IgD-negative memory B cell (primary cell): ENCODE measurements at regions not wholly inside any gene's neighbourhood (a gene's known extent, or its start where the extent isn't known, plus 50 kb on each side); places are given as distances from the start of the nearest gene placed in this dataset.

Source experiments
- H3K27ac Mint-ChIP-seq, 3 donors: one replicate each; pipeline ENCODE4 v1.8.0; 2020 to 2022; ENCODE audit warnings: mild to moderate bottlenecking in 3 of 3, mixed read lengths in 3 of 3, moderate library complexity in 1 of 3
- H3K27me3 Mint-ChIP-seq: one replicate; pipeline ENCODE4 v1.8.0; 2021; ENCODE audit warnings: mixed read lengths
- H3K36me3 Mint-ChIP-seq: one replicate; pipeline ENCODE4 v1.8.0; 2020; ENCODE audit warnings: mild to moderate bottlenecking, mixed read lengths
- H3K4me1 Mint-ChIP-seq, 3 donors: one replicate each; pipeline ENCODE4 v1.8.0; 2020 to 2022; ENCODE audit warnings: mixed read lengths in 3 of 3, mild to moderate bottlenecking in 1 of 3
- H3K4me3 Mint-ChIP-seq, 4 donors: one replicate each; pipeline ENCODE4 v1.8.0; 2020 to 2022; ENCODE audit warnings: mild to moderate bottlenecking in 4 of 4, mixed read lengths in 4 of 4, moderate library complexity in 3 of 4
- H3K9me3 Mint-ChIP-seq, 3 donors: one replicate each; pipeline ENCODE4 v1.8.0; 2020 to 2021; ENCODE audit warnings: mixed read lengths in 3 of 3, mild to moderate bottlenecking in 1 of 3

GRCh38 chr9:84604223-84604622 lies 65.3 kb upstream of the NTRK2 start:
- Mint-ChIP-seq H3K36me3 (no peaks in the 10 kb centered on the region), H3K27ac (no peak overlapping the region), H3K4me3 (no peak overlapping the region), H3K4me1 (no peaks in the 10 kb centered on the region), H3K27me3 (peaks cover 6% of the 10 kb centered on the region), H3K9me3 (peaks cover 1 to 11% (median 8%) of the 10 kb centered on the region in 3 donors)

- Mint-ChIP-seq H3K9me3 (peaks cover 3 to 7% (median 6%) of the 10 kb centered on the region in 3 donors), H3K36me3 (no peaks in the 10 kb centered on the region), H3K4me1 (no peaks in the 10 kb centered on the region), H3K27ac (no peak overlapping the region), H3K27me3 (no peaks in the 10 kb centered on the region), H3K4me3 (no peak overlapping the region)
These were observed 59.8 kb upstream of the NTRK2 start for GRCh38 chr9:84609779-84610178.

- no peak overlapping the region for H3K4me3 Mint-ChIP-seq
- H3K4me1 Mint-ChIP-seq, result no peaks in the 10 kb centered on the region
- H3K27me3 Mint-ChIP-seq, result peaks cover 3% of the 10 kb centered on the region
- peaks cover 0 to 3% (median 1%) of the 10 kb centered on the region in 3 donors for H3K9me3 Mint-ChIP-seq
- no peak overlapping the region for H3K27ac Mint-ChIP-seq
- no peaks in the 10 kb centered on the region for H3K36me3 Mint-ChIP-seq
These were observed 56.1 kb upstream of the NTRK2 start for GRCh38 chr9:84613431-84613830.

DNA sequence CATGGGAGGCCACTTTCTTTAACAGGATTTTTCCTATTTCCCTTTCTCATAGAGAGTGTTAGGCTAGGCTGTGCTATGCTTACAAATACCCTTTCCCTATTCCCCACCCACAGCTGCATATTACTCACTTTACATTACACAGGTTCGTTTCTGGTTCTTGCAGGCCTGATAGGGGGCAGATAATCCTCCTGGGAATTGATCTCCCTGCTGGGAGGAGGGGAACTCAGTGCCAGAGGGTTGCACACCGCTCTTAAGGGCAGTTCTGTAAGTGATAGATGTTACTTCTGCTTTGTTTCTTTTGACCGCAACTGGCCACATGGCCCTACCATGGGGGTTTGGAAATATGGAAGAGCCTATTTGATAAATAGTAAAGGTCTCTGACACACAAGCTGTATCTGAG lies 54.0 kb upstream of the NTRK2 start:
- Mint-ChIP-seq H3K4me3 (no peak overlapping the region), H3K36me3 (no peaks in the 10 kb centered on the region), H3K27ac (no peak overlapping the region), H3K9me3 (no peaks in the 10 kb centered on the region), H3K4me1 (no peaks in the 10 kb centered on the region), H3K27me3 (peaks cover 6% of the 10 kb centered on the region)

- Mint-ChIP-seq H3K27ac (no peak overlapping the region), H3K9me3 (no peaks in the 10 kb centered on the region), H3K4me1 (no peaks in the 10 kb centered on the region), H3K4me3 (no peak overlapping the region), H3K27me3 (peaks cover 6% of the 10 kb centered on the region), H3K36me3 (no peaks in the 10 kb centered on the region)
These were observed 52.0 kb upstream of the NTRK2 start for GRCh38 chr9:84617411-84618029.
